IPS-20b (cell line): ENCODE measurements at regions not wholly inside any gene's neighbourhood (a gene's known extent, or its start where the extent isn't known, plus 50 kb on each side); places are given as distances from the start of the nearest gene placed in this dataset.

Experiments
- H3K27ac ChIP-seq: one replicate; pipeline ENCODE4 v1.5.1; 2013; ENCODE audit warnings: low read length
- H3K27me3 ChIP-seq: 2 replicates; pipeline ENCODE4 v1.6.1; 2013; ENCODE audit warnings: mild to moderate bottlenecking, low read length, inconsistent platforms; ENCODE audit not compliant: insufficient read depth
- H3K36me3 ChIP-seq: 2 replicates; pipeline ENCODE4 v1.6.1; 2013; ENCODE audit warnings: low read depth, mild to moderate bottlenecking, inconsistent platforms, low read length, moderate library complexity; ENCODE audit not compliant: insufficient read depth
- H3K4me1 ChIP-seq: 2 replicates; pipeline ENCODE4 v1.6.1; 2013; ENCODE audit warnings: mild to moderate bottlenecking, control low read depth, inconsistent platforms, low read length, moderate library complexity; ENCODE audit not compliant: insufficient read depth
- H3K4me3 ChIP-seq: 2 replicates; pipeline ENCODE4 v1.5.1; 2013; ENCODE audit warnings: mild to moderate bottlenecking, low read length, inconsistent platforms
- H3K9ac ChIP-seq: 2 replicates; pipeline ENCODE4 v1.6.1; 2013; ENCODE audit warnings: low read depth, mild to moderate bottlenecking, inconsistent platforms, low read length, moderate library complexity
- H3K9me3 ChIP-seq: 2 replicates; pipeline ENCODE4 v1.6.1; 2013; ENCODE audit warnings: mild to moderate bottlenecking, low read depth, low read length, inconsistent platforms; ENCODE audit not compliant: insufficient read depth

GRCh38 chr2:64403426-64403825 is 50.5 kb upstream of the LGALSL start:
- H3K27ac ChIP-seq: peak overlapping the region; percentile 70
- no peaks in the 10 kb centered on the region for H3K9me3 ChIP-seq
- H3K4me3 ChIP-seq: peak overlapping the region; percentile 15; the same call in 1 of the 2 replicates
- no peaks in the 10 kb centered on the region for H3K27me3 ChIP-seq
- H3K4me1 ChIP-seq: peaks cover 34% of the 10 kb centered on the region; the same call in 1 of the 2 replicates
- peak overlapping the region; percentile 44; the same call in 1 of the 2 replicates for H3K9ac ChIP-seq
- no peaks in the 10 kb centered on the region for H3K36me3 ChIP-seq

- no peaks in the 10 kb centered on the region for H3K36me3 ChIP-seq
- peak overlapping the region; percentile 58 for H3K4me3 ChIP-seq
- no peaks in the 10 kb centered on the region for H3K27me3 ChIP-seq
- peaks cover 34% of the 10 kb centered on the region; the same call in 1 of the 2 replicates for H3K4me1 ChIP-seq
- peak overlapping the region; percentile 71; the same call in 1 of the 2 replicates for H3K9ac ChIP-seq
- H3K27ac ChIP-seq: peak overlapping the region; percentile 70
- H3K9me3 ChIP-seq: no peaks in the 10 kb centered on the region
These were observed 49.8 kb upstream of the LGALSL start for GRCh38 chr2:64404002-64404731.
